ENCODE measurements at regions not wholly inside any gene's neighbourhood (a gene's known extent, or its start where the extent isn't known, plus 50 kb on each side); places are given as distances from the start of the nearest gene placed in this dataset.

GRCh38 chr17:14805348-14805747 lies 459.8 kb downstream of the PMP22 start:
- no peak for TF ChIP-seq CTCF (IDR thresholded peaks at IDR 0.05; ENCODE audit: low read depth, low read length)
- TF ChIP-seq POLR2A (IDR thresholded peaks at IDR 0.05; ENCODE audit: extremely low read depth, insufficient read length): no peak
- no peak for TF ChIP-seq MYC (IDR thresholded peaks at IDR 0.05; ENCODE audit: low read depth, low read length)
- no peak for TF ChIP-seq MAX (IDR thresholded peaks at IDR 0.05; ENCODE audit: low read depth, low read length)
- peak; percentile 19 for DNase-seq (ENCODE audit: low read depth)
- no peak overlapping the region for H3K4me3 ChIP-seq (ENCODE audit: low read depth, low read length)

GRCh38 chr17:14803826-14804225 lies 461.3 kb downstream of the PMP22 start:
- TF ChIP-seq MYC (IDR thresholded peaks at IDR 0.05; ENCODE audit: low read depth, low read length): no peak
- no peak for TF ChIP-seq POLR2A (IDR thresholded peaks at IDR 0.05; ENCODE audit: extremely low read depth, insufficient read length)
- TF ChIP-seq CTCF (IDR thresholded peaks at IDR 0.05; ENCODE audit: low read depth, low read length): no peak
- no peak for TF ChIP-seq MAX (IDR thresholded peaks at IDR 0.05; ENCODE audit: low read depth, low read length)
- H3K4me3 ChIP-seq (ENCODE audit: low read depth, low read length): no peak overlapping the region
- no peak for DNase-seq (ENCODE audit: low read depth)

- DNase-seq (ENCODE audit: low read depth): no peak
- TF ChIP-seq POLR2A (IDR thresholded peaks at IDR 0.05; ENCODE audit: extremely low read depth, insufficient read length): no peak
- no peak for TF ChIP-seq MAX (IDR thresholded peaks at IDR 0.05; ENCODE audit: low read depth, low read length)
- no peak for TF ChIP-seq CTCF (IDR thresholded peaks at IDR 0.05; ENCODE audit: low read depth, low read length)
- no peak for TF ChIP-seq MYC (IDR thresholded peaks at IDR 0.05; ENCODE audit: low read depth, low read length)
- no peak overlapping the region for H3K4me3 ChIP-seq (ENCODE audit: low read depth, low read length)
These were observed 467.3 kb downstream of the PMP22 start for GRCh38 chr17:14797801-14798200.

- no peak for DNase-seq (ENCODE audit: low read depth)
- no peak for TF ChIP-seq MAX (IDR thresholded peaks at IDR 0.05; ENCODE audit: low read depth, low read length)
- no peak for TF ChIP-seq CTCF (IDR thresholded peaks at IDR 0.05; ENCODE audit: low read depth, low read length)
- no peak for TF ChIP-seq POLR2A (IDR thresholded peaks at IDR 0.05; ENCODE audit: extremely low read depth, insufficient read length)
- TF ChIP-seq MYC (IDR thresholded peaks at IDR 0.05; ENCODE audit: low read depth, low read length): no peak
- H3K4me3 ChIP-seq (ENCODE audit: low read depth, low read length): no peak overlapping the region
These were observed 468.1 kb downstream of the PMP22 start for GRCh38 chr17:14797021-14797420.

- H3K4me3 ChIP-seq (ENCODE audit: low read depth, low read length): no peak overlapping the region
- TF ChIP-seq MYC (IDR thresholded peaks at IDR 0.05; ENCODE audit: low read depth, low read length) (no peak), POLR2A (IDR thresholded peaks at IDR 0.05; ENCODE audit: extremely low read depth, insufficient read length) (no peak), MAX (IDR thresholded peaks at IDR 0.05; ENCODE audit: low read depth, low read length) (no peak), CTCF (IDR thresholded peaks at IDR 0.05; ENCODE audit: low read depth, low read length) (no peak)
- DNase-seq (ENCODE audit: low read depth): peak; percentile 7
These were observed 470.2 kb downstream of the PMP22 start for GRCh38 chr17:14794961-14795360.

- no peak for DNase-seq (ENCODE audit: low read depth)
- no peak overlapping the region for H3K4me3 ChIP-seq (ENCODE audit: low read depth, low read length)
- TF ChIP-seq MAX (IDR thresholded peaks at IDR 0.05; ENCODE audit: low read depth, low read length) (no peak), POLR2A (IDR thresholded peaks at IDR 0.05; ENCODE audit: extremely low read depth, insufficient read length) (no peak), CTCF (IDR thresholded peaks at IDR 0.05; ENCODE audit: low read depth, low read length) (no peak), MYC (IDR thresholded peaks at IDR 0.05; ENCODE audit: low read depth, low read length) (no peak)
These were observed 471.9 kb downstream of the PMP22 start for GRCh38 chr17:14793237-14793636.

Measured in NB4 (cell line).